ENCODE measurements at regions not wholly inside any gene's neighbourhood (a gene's known extent, or its start where the extent isn't known, plus 50 kb on each side); places are given as distances from the start of the nearest gene placed in this dataset.

- Mint-ChIP-seq H3K4me1 (ENCODE audit: low read depth) (no peaks in the 10 kb centered on the region), H3K36me3 (ENCODE audit: low read depth) (no peaks in the 10 kb centered on the region), H3K4me3 (no peak overlapping the region), H3K27me3 (peaks cover 5% of the 10 kb centered on the region), H3K27ac (no peak overlapping the region), H3K9me3 (no peaks in the 10 kb centered on the region)
- no peak for DNase-seq
Observed at GRCh38 chr4:12852338-12853307, 631.5 kb downstream of the RAB28 start.

- no peak for DNase-seq
- Mint-ChIP-seq H3K27ac (no peak overlapping the region), H3K36me3 (ENCODE audit: low read depth) (no peaks in the 10 kb centered on the region), H3K27me3 (peaks cover 9% of the 10 kb centered on the region), H3K9me3 (no peaks in the 10 kb centered on the region), H3K4me1 (ENCODE audit: low read depth) (no peaks in the 10 kb centered on the region), H3K4me3 (no peak overlapping the region)
Observed at GRCh38 chr4:12846368-12846767, 637.8 kb downstream of the RAB28 start.

DNA sequence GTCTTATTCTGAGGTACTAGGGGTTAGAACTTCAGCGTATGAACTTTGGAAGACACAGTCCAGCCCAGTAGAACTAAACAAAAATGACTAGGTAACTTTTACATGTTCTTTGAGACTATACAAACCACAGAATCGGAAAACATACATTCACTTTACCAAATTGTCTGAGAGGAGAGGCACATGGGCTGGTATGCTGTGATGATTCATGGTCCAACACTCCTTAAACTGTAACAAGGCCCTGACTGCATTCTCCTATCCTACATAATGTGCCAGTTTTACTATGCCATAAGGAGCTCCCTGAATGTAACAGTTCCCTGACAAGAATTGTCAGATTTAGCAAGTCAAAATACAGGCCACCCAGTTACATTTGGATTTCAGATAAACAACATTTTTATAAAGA lies 640.0 kb downstream of the RAB28 start:
- H3K9me3 Mint-ChIP-seq: no peaks in the 10 kb centered on the region
- DNase-seq: no peak
- peaks cover 11% of the 10 kb centered on the region for H3K27me3 Mint-ChIP-seq
- no peak overlapping the region for H3K4me3 Mint-ChIP-seq
- H3K4me1 Mint-ChIP-seq (ENCODE audit: low read depth): no peaks in the 10 kb centered on the region
- no peaks in the 10 kb centered on the region for H3K36me3 Mint-ChIP-seq (ENCODE audit: low read depth)
- H3K27ac Mint-ChIP-seq: no peak overlapping the region

DNA sequence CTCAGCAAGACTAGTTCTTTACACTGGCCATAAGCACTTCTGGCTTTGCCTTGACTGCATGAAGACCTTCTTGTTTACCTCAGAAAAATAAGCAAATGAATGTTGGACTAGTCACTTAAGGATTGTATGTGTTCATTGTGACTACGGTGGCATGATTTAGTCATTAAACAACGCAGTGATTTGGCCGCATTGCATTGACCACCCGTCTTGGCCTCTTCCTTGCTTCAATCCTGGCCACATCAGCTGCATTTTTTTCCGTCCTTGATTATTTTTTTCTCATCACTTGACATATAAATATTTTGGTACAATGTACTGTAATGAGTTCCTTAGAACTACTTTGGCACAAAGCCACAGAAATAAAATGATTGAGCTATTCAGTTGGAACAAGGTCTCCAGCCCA lies 656.2 kb downstream of the RAB28 start:
- Mint-ChIP-seq H3K27me3 (no peaks in the 10 kb centered on the region), H3K9me3 (peaks cover 2% of the 10 kb centered on the region)

GRCh38 chr4:12791536-12791935 lies 692.6 kb downstream of the RAB28 start:
- H3K4me3 Mint-ChIP-seq: no peak overlapping the region
- peaks cover 12% of the 10 kb centered on the region for H3K9me3 Mint-ChIP-seq
- DNase-seq: no peak
- no peaks in the 10 kb centered on the region for H3K4me1 Mint-ChIP-seq (ENCODE audit: low read depth)
- H3K36me3 Mint-ChIP-seq (ENCODE audit: low read depth): no peaks in the 10 kb centered on the region
- no peaks in the 10 kb centered on the region for H3K27me3 Mint-ChIP-seq
- no peak overlapping the region for H3K27ac Mint-ChIP-seq

More for the DNA sequence above, 656.2 kb downstream of the RAB28 start:
- Mint-ChIP-seq H3K4me1 (ENCODE audit: low read depth) (no peaks in the 10 kb centered on the region), H3K36me3 (ENCODE audit: low read depth) (no peaks in the 10 kb centered on the region), H3K27ac (no peak overlapping the region), H3K4me3 (no peak overlapping the region)
- DNase-seq: no peak

DNA sequence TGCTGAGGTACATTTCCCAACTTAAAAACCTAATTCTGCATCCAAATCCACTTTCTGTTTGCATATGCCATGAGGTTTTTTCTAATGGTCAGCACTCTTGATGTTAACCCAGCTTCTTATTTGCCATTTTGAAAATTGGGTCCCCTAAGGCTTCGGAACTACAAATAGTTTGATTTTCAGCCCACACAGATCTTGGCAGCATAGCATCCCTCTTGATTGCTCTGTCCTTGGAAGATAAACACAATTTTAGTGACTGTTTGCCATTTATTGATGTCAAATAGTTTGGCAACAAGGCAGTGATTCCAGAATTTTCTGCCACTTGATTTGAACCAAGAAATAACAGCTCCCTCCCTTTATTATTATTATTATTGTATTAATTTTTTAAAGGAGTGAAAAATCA lies 696.9 kb downstream of the RAB28 start:
- Mint-ChIP-seq H3K36me3 (ENCODE audit: low read depth) (no peaks in the 10 kb centered on the region), H3K4me3 (no peak overlapping the region), H3K27me3 (no peaks in the 10 kb centered on the region), H3K4me1 (ENCODE audit: low read depth) (no peaks in the 10 kb centered on the region), H3K27ac (no peak overlapping the region), H3K9me3 (peaks cover 12% of the 10 kb centered on the region)
- no peak for DNase-seq

- H3K36me3 Mint-ChIP-seq (ENCODE audit: low read depth): no peaks in the 10 kb centered on the region
- no peaks in the 10 kb centered on the region for H3K9me3 Mint-ChIP-seq
- DNase-seq: no peak
- no peaks in the 10 kb centered on the region for H3K4me1 Mint-ChIP-seq (ENCODE audit: low read depth)
- no peak overlapping the region for H3K27ac Mint-ChIP-seq
- no peak overlapping the region for H3K4me3 Mint-ChIP-seq
- H3K27me3 Mint-ChIP-seq: no peaks in the 10 kb centered on the region
Observed at GRCh38 chr4:12778706-12779105, 705.4 kb downstream of the RAB28 start.

GRCh38 chr4:12778191-12778590 lies 705.9 kb downstream of the RAB28 start:
- Mint-ChIP-seq H3K4me1 (ENCODE audit: low read depth) (no peaks in the 10 kb centered on the region), H3K27me3 (no peaks in the 10 kb centered on the region), H3K36me3 (ENCODE audit: low read depth) (no peaks in the 10 kb centered on the region), H3K9me3 (no peaks in the 10 kb centered on the region), H3K27ac (no peak overlapping the region), H3K4me3 (no peak overlapping the region)
- no peak for DNase-seq

GRCh38 chr4:12770351-12770750 lies 713.8 kb downstream of the RAB28 start:
- no peaks in the 10 kb centered on the region for H3K27me3 Mint-ChIP-seq
- no peak overlapping the region for H3K4me3 Mint-ChIP-seq
- H3K4me1 Mint-ChIP-seq (ENCODE audit: low read depth): no peaks in the 10 kb centered on the region
- no peak overlapping the region for H3K27ac Mint-ChIP-seq
- no peaks in the 10 kb centered on the region for H3K9me3 Mint-ChIP-seq
- no peak for DNase-seq
- H3K36me3 Mint-ChIP-seq (ENCODE audit: low read depth): no peaks in the 10 kb centered on the region

DNA sequence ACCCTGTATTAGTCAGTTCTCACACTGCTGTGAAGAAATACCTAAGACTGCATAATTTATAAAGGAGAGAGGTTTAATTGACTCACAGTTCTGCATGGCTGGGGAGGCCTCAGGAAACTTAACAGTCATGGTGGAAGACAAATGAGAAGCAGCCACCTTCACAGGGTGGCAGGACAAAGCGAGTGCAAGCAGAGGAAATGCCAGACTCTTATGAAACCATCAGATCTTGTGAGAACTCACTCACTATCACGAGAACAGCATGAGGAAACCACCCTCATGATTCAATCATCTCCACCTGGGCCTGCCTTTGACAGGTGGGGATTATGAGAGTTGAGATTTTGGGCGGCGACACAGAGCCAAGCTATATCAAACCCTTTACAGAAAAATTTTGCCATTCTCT lies 722.4 kb downstream of the RAB28 start:
- no peak for DNase-seq
- Mint-ChIP-seq H3K27me3 (no peaks in the 10 kb centered on the region), H3K27ac (no peak overlapping the region), H3K4me3 (no peak overlapping the region), H3K9me3 (peaks cover 4% of the 10 kb centered on the region), H3K4me1 (ENCODE audit: low read depth) (no peaks in the 10 kb centered on the region), H3K36me3 (ENCODE audit: low read depth) (no peaks in the 10 kb centered on the region)

DNA sequence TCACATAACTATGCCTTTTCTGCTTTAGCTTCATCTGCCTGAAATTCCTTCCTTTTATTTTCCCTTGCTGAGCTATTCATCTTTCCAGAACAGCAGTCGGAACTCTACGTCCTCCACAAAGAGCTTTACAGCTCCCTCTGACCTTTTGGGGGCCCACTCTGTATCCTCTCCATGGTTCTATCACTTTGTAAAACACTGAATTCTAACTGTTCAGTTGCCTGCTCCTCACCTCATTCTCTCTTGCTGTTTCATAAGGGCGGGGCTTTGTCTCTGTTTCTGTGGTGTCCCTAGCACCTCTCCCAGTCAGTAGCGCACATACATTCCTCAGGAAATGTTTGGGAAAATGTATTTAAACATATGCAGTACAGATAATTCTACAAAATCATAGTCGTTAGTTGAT lies 737.0 kb downstream of the RAB28 start:
- Mint-ChIP-seq H3K27me3 (peaks cover 3% of the 10 kb centered on the region), H3K9me3 (peaks cover 9% of the 10 kb centered on the region), H3K4me3 (no peak overlapping the region), H3K4me1 (ENCODE audit: low read depth) (no peaks in the 10 kb centered on the region), H3K27ac (no peak overlapping the region), H3K36me3 (ENCODE audit: low read depth) (no peaks in the 10 kb centered on the region)
- no peak for DNase-seq

DNA sequence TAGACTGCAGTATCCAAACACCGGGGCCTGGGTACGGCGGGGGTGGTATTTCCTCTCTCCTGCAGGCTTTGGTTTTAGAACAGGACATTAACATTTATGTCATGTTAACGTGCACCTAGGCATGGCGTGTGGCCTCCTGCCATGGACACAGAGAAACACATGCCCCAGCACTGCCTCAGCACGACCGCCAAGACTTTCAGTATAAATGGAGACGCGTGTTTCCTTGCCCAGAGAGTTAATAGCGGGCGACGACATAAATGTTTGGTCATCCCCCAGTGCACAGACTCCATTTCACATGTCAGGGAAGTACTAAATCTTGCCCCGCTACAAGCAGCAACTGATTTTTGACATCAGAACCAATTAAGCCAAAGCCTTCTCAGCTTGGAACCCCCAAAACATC lies 737.9 kb downstream of the RAB28 start:
- H3K9me3 Mint-ChIP-seq: peaks cover 9% of the 10 kb centered on the region
- no peaks in the 10 kb centered on the region for H3K36me3 Mint-ChIP-seq (ENCODE audit: low read depth)
- H3K4me3 Mint-ChIP-seq: no peak overlapping the region
- no peaks in the 10 kb centered on the region for H3K4me1 Mint-ChIP-seq (ENCODE audit: low read depth)
- no peak overlapping the region for H3K27ac Mint-ChIP-seq
- H3K27me3 Mint-ChIP-seq: peaks cover 3% of the 10 kb centered on the region
- no peak for DNase-seq

GRCh38 chr4:12734586-12734985 lies 749.6 kb downstream of the RAB28 start:
- H3K4me3 Mint-ChIP-seq: no peak overlapping the region
- no peaks in the 10 kb centered on the region for H3K4me1 Mint-ChIP-seq (ENCODE audit: low read depth)
- H3K36me3 Mint-ChIP-seq (ENCODE audit: low read depth): no peaks in the 10 kb centered on the region
- no peak overlapping the region for H3K27ac Mint-ChIP-seq
- DNase-seq: no peak
- no peaks in the 10 kb centered on the region for H3K9me3 Mint-ChIP-seq
- peaks cover 24% of the 10 kb centered on the region for H3K27me3 Mint-ChIP-seq

DNA sequence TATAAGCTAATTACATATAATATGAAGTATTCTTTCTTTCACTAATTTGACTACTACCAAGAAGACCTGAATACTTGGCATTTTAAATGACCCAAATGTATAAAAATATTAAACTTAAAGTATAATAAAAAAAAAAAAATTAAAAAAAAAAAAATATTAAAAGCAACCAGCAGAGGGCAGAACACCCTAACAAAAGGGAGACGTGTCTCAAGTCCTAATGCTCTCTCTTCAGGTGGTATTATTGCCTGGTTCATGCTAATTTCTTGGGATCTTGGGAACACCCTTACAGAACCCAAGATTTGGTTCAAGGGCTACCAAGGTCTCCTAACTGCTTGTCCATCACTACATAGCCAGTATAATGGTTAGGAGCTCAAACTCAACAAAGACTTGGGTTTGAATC lies 754.8 kb downstream of the RAB28 start:
- DNase-seq: no peak
- Mint-ChIP-seq H3K4me3 (no peak overlapping the region), H3K27me3 (peaks cover 32% of the 10 kb centered on the region), H3K4me1 (ENCODE audit: low read depth) (no peaks in the 10 kb centered on the region), H3K9me3 (no peaks in the 10 kb centered on the region), H3K36me3 (ENCODE audit: low read depth) (no peaks in the 10 kb centered on the region), H3K27ac (no peak overlapping the region)

DNA sequence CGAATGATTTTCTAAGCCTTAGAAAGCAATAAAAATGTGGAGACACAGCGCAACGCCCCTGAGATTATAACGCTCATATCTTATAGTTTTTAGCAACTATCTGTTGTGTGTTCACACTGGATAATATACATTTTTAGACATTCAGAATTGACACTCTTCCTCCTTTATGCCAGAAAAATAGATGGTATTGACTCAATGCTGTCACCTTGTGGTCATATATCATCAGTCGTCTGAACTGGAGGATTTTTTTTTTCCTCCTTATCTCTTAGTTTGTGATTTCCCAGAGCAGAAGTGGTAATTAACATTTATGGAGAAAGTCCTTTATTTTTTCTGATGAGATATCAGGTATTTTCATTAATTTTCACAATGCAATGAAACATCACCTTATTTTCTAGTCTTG lies 759.6 kb downstream of the RAB28 start:
- DNase-seq: no peak
- Mint-ChIP-seq H3K4me1 (ENCODE audit: low read depth) (peaks cover 1% of the 10 kb centered on the region), H3K9me3 (no peaks in the 10 kb centered on the region), H3K4me3 (no peak overlapping the region), H3K27me3 (peaks cover 32% of the 10 kb centered on the region), H3K36me3 (ENCODE audit: low read depth) (no peaks in the 10 kb centered on the region), H3K27ac (no peak overlapping the region)
